HG03103 (cell line): ENCODE measurements at regions not wholly inside any gene's neighbourhood (a gene's known extent, or its start where the extent isn't known, plus 50 kb on each side); places are given as distances from the start of the nearest gene placed in this dataset.
"Not testable (repeated sequence)": the region's sequence is repeated elsewhere in the genome, so short reads cannot be mapped to it uniquely, and the experiment has no call there.

Source experiments
- ATAC-seq: cut with Tn5 transposase; IDR thresholded peaks from one replicate; pipeline ENCODE4 v1.9.1; 2021; ENCODE audit warnings: low read depth; ENCODE audit not compliant: unreplicated experiment

DNA sequence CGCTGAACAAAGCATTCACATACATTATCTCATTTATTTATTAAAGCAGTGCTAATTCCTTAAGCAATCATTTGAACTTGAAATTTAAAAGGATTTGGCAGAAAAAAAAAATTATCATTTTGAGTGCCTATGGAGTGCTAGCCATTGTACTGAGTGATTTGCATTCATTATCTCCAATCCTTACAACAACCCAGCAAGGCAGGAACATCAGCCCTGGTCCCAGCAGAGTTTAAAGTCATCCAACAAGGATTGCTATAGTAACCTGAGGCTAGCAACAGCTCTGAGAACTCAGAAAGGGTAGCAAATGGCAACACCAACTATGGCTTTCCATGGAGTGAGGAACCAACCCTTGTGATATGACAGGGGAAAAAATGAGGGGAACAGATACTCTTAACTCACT, 237.6 kb upstream of the SETMAR start:
- no peak for ATAC-seq

DNA sequence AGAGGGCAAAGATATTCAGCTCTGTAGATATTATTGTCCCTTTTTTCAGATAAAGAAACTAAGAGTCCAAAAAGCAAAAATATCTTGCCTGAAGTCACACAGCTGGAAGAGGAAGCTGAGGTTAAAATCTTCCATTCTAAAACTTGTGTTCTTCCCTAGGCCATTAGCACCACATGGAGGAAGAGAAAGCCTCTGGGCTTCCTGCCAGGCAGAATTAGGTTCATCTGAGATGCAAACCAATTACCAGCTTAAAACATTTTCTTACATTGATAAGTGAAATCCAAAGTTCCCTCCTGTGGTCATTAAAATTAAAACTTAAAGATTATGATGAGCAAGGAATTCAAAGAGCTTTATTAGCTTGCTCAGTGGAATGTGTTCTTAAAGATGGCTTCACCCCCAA, 235.3 kb upstream of the SETMAR start:
- ATAC-seq, result no peak

DNA sequence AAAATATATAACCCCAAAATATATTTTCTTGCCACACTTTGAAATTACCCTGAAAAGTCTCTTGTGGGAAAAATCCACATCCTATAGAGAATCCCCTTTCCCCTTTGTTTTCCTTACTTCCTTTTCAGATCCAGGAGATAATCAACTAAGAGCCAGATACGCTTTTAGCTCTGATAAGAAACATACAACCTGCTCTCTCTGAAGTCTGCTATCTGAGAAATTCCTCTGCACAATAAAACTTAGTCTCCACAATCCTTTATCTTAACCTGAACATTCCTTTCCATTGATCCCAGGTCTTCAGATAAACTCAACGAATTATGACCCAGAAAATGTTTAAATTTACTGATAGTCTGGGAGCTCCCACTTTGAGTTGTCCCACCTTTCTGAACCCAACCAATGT, 233.4 kb upstream of the SETMAR start:
- no peak for ATAC-seq

DNA sequence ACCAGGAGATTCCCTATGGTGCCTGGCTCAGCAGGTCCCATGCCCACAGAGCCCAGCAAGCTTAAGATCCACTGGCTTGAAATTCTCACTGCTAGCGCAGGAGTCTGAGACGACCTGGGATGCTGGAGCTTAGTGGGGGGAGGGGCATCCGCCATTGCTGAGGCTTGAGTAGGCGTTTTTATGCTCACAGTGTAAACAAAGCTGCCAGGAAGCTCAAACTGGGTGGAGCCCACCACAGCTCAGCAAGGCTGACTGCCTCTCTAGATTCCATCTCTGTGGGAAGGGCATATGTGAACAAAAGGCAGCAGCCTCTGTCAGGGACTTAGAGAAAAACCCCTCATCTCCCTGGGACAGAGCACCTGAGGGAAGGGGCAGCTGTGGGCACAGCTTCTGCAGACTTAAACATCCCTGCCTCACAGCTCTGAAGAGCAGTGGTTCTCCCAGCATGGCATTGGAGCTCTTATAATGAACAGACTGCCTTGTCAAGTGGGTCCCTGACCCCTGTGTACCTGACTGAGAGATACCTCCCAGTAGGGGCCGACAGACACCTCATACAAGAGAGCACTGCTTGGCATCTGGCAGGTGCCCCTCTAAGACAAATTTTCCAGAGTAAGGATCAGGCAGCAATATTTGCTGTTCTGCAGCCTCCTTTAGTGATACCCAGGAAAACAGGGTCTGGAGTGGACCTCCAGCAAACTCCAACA, 231.5 kb upstream of the SETMAR start:
- no peak for ATAC-seq

DNA sequence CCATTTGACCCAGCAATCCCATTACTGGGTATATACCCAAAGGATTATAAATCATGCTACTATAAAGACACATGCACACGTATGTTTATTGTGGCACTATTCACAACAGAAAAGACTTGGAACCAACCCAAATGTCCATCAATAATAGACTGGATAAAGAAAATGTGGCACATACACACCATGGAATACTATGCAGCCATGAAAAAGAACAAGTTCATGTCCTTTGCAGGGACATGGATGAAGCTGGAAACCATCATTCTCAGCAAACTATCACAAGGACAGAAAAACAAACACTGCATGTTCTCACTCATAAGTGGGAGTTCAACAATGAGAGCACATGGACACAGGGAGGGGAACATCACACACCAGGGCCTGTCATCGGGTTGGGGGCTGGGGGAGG, 225.9 kb upstream of the SETMAR start:
- ATAC-seq, result not testable (repeated sequence)

DNA sequence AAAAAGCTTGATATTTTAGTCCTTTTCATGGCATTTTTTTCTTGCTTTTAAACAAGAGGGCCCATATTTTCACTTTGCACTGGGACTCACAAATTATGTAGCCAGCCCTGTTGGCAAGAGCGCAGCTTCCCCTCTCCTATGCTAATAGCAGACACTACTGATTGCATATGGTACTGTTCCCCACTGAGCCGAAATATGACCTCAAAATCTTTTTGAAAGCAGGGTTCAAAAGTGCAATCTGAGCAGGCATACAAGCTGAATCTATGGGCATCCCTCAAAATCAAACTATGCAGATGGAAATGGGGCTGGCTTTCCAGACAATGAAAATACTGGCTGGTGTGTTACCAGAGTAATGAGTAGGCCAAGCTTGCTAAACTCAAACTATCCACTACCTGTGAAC, 225.2 kb upstream of the SETMAR start:
- ATAC-seq, result no peak

DNA sequence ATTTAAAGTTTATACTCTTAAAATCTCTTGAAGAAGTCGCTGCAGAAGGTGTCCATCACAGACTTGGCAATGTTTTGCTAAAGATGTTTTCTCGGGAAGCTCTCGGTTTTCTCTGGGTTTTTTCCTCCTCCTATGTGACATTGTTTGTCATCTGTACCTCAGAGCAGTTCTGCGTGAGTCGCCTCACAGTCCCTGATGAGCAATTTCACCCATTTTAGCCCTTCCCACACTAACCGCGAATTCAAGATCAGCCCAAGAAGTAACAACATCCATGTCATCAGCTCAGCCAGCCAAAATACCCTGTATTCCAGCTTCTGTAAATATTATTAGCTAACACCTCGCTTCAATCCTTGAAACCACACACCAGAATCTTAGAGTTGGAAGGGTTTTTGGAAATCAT, 224.3 kb upstream of the SETMAR start:
- ATAC-seq, result peak; percentile 67

DNA sequence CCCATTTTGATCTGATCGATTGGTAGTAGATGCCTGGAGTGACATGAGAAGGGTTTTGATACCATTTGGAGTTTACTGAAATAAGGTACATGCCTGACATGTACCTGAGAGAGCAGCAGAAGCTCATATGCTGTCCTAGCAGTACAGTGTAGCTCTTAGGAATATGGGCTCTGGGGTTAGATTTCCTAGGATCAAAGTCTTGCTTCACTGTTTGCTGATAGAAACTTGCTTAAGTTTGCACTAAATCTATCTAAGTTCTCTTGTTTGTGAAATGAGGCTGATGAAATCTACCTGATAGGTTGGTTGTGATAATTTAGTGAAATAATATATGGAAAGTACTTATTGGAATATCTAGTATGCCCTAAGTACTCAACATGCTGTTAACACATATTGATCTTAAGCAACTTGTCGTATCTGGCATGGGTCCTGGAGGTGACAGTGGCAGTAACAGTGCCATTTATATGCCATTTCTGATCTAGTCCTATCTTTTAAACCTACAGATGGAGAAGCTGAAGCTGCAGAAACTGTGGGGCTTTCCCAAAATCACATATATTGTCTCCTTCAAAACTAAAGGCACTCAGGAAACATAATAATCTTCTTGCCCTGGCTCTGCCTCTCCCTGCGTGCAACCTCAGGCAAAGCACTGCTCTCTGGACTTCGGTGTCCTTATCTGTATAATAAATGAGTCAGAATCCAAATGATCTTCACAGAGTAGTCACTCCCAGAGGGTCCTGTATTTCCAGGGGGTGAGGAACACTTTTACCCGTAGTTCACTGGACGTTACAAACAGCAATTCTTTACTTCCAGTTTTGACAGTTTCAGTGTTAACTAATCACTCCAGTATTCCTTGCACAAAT, 223.6 kb upstream of the SETMAR start:
- ATAC-seq, result no peak

DNA sequence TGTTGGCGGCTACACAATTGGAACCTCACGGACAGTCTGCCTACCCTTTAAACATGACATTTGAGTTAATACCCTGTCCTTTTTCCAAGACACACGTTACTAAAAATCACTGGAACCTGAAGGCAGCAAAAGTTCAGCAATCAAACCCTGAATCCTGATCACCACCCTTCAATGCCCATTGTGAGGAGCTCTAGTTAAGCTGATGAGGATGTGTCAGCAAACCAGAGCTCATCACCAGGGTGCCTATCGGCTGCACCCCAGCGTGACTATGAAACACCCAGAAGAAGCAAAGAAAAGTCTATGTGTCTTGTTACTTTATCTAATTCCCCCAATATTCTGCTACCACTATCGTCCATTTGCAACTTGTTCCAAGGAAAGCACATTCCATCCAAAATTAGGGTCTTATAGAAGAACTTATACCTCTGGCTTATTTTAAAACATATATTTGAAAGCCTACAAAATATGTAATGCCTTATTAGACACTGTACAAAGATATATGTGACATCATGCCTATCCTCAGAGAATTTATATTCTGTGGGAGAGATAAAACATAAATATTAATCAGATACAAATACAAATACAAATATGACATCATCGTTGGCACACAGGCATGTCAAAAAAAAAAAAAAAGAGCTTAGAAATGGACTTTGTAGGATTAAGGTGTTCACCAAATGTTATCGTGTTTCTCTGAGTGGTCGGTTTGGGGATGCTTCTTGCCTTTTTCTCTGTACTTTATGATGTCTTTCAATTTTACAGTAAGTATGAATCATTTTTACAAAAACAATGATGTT, 219.7 kb upstream of the SETMAR start:
- ATAC-seq, result no peak

DNA sequence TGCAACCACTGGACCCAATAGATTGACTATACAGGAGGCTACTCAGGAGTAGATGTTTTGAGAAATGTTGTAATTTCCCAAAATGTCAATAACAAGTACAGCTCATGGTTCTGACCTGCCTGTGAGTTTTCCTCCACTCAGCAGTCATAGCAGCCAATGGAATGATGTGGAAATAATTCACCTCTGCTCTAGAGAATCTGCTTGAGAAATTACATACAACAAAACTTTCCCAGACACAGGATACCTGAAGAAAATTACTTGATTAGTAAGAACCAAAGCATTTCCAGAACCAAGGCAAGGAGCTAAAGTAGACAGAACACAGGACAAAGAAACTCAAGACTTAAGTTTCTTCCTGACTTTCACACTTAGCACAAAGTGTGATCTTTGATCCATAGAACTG, 218.9 kb upstream of the SETMAR start:
- no peak for ATAC-seq

DNA sequence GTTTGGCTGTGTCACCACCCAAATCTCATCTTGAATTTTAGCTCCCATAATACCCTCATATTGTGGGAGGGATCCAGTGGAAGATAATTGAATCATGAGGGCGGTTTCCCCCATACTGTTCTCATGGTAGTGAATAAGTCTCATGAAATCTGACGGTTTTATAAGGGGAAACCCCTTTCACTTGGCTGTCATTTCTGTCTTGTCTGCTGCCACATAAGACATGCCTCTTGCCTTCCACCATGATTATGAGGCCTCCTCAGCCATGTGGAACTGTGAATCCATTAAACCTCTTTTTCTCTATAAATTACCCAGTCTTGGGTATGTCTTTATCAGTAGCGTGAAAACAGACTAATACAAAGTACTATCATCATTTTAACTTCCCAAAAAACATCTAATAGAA, 216.5 kb upstream of the SETMAR start:
- ATAC-seq, result not testable (repeated sequence)

DNA sequence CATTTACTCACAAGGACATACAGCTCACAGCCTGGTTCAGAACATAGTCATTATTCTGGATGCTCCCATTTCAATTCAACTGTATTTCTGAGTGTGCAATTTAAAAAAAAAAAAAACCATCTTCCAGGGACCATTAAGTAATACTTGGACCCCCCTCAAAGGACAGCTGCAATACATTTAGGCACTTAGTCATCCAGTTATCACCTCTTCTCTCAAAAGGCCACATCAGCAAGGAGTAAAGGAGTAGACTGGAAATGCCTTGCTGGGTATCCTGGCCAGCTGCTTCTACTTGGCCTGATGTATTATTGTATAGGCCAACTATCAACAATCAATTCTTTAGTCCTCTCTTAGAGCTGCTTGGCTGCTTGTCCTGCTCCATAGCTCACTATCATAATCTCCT, 211.4 kb upstream of the SETMAR start:
- no peak for ATAC-seq

DNA sequence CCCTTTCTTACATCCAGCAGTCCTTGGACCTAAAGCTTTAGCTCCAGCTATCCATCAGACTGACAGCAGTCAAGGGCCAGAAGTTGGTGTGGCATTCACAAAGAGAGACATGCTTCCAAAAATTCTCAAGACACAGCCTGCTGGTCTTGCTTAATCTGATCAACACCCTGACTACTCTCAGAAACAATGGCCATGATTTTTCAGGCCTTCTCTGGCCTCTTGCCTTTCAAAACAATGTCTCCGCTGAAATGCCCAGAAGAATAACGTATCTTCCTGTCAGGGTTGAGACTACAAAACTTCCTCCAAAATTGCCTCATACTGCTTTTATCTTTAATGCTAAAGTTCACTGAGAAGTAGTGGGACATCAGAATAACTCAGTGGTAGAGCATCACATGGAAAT, 205.4 kb upstream of the SETMAR start:
- no peak for ATAC-seq

DNA sequence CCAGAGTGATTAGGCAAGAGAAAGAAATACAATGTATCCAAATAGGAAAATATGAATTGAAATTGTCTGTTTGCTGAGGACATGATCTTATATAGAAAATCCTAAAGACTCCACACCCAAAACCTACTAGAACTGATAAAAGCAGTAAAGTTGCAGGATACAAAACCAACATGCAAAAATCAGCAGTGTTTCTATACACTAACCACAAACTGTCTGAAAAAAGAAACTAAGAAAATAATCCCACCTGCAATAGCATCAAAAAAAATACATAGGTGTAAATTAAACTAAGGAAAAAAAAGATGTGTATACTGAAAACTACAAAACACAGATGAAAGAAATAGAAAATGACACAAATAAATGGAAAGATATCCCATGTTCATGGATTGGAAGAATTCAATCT, 203.6 kb upstream of the SETMAR start:
- no peak for ATAC-seq

DNA sequence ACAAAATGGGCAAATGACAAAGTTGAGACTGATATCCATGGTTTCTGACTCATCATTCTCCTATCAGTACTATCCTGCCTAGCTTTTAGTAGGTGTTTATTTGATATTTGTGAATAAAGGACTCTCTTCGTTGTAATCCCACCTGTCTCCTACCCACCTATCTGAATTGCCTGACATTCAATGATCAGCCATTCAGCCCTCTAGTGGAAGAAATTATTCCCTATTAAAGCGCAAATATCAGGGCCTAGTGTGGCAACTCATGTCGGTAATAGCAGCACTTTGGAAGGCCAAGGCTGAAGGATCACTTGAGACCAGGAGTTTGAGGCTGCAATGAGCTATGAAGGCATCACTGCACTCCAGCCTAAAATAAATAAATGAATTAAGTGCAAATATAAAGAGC, 195.7 kb upstream of the SETMAR start:
- no peak for ATAC-seq

DNA sequence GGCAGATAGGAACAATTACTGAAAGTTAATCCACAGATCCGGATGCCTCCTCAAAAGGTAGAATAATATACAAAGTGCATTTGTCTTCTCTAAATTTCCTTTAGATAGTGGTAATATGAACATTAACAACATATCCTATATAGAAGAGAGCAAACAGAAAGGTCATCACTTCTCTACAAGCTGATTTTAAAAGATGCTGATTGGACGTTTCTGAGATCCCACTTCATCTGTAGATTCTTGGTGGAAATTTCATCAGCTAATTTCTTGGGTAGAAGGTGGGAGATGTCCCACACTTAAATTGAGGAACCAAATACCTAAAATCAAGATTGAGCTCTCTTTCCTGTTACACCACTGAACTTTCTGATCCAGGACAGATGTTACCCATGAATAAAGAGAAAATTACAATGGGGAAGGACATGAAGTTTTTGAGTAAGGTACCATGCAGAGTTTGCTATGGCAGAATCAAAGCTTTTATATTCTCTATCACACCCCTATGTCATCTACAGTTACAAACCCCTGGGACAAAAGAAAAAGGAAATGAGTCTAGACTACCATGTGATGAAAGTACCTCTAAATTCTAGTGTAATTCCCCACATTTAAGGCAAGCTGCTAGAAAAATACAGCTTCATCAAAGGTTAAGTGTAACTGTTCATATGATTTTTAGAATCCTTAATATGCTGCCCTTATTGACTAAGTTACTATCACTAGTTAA, 189.2 kb upstream of the SETMAR start:
- ATAC-seq, result no peak

DNA sequence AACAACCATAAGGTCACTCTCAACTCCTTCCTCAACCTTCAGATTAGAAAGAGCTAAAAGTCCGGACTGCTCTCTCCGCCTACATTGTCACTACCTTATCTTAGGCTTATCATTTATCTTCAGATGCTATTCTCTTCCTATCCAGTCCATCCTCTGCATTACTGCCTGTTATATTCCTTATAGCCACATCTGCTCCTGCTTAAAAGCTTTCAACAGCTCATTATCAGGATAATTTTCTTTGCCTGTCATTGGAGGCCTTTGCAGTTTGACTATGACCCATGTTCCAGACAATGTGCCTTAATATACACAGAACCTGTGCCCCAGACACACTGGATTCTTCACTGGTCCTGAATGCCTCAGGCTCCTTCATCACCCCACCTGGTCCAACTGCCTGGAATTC, 184.1 kb upstream of the SETMAR start:
- ATAC-seq, result no peak

DNA sequence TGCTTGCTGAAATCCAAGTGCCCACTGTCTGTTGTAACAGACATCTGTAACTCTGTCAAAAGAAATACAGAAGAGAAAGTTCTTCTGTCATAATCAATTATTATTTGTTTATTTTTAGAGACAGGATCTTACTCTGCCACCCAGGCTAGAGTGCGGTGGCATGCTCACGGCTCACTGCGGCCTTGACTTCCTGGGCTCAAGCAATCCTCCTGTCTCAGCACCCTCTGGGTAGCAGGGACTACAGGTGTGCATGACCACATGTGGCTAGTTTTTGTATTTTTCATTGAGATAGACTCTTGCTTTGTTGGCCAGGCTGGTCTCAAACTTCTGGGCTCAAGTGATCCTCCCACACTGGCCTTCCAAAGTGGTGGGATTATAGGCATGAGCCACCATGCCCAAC, 177.6 kb upstream of the SETMAR start:
- no peak for ATAC-seq

DNA sequence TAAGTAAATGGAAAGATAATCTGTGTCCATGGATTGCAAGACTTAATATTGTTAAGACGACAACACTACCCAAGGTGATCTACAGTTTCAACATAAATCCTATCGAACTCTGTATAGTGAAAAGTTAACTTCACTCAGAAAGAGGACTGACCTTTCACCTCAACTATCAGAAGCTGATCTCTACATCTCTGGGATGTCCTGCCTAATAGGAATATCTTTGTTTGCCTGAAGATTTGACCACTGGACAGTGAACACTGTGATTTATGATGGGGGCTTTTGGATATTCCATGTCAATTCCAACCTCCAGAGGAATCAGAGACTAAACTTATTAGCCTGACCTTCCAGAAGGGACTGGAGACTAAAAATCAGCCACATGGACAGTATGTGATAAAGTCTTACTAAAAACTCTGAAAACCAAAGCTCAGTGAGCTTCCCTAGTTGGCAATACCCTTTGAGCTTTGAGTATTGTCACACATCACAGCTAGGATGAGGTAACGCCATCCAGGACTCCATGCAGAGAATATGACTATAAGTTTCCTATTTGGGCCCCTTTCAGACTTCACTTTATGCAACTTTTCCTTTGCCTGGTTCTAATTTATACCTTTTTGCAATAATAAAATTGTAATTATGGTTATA, 164.9 kb upstream of the SETMAR start:
- ATAC-seq, result no peak

DNA sequence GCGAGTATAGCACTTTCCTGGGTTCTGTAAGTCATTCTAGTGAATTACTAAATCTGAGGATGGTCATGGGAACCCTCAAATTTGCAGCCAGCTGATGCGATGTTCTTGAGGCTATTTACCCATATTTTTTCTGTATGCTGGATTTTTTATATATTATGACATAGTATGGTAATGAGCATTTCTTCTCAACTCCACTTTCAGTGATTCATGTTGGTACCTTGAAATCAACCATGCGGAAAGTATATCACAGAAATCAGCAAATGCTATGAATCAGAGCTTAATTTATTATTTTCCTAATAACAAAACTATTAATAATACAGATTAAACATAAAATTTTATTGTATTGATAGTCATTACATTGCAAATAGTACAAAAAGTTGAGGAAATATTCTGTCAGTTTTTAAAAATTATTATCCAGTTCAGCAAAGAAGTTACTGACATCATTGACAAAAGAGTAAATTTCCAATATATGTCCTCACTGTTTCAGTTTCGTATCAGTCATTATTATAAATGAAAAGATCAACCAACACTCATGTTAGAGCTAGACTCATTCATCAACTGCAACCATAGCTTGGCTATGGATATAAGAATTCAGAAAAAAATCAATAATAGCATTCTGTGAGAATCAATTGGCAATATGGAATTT, 164.3 kb upstream of the SETMAR start:
- ATAC-seq, result no peak
